K562 (cell line): ENCODE measurements at regions not wholly inside any gene's neighbourhood (a gene's known extent, or its start where the extent isn't known, plus 50 kb on each side); places are given as distances from the start of the nearest gene placed in this dataset.
A peak's percentile ranks its signal among the peaks of the same experiment; 100 is the strongest.

Experiments used
- ARID1B ChIP-seq: fragments of 450-650 bp; IDR thresholded peaks from 2 replicates; pipeline ENCODE4 v1.6.1; 2016; ENCODE audit warnings: antibody characterized with exemption, mild to moderate bottlenecking, inconsistent platforms
- CBX2 ChIP-seq: fragments of 200-600 bp; sonication (generic); IDR thresholded peaks from one replicate; pipeline ENCODE4 v1.6.1; 2012; ENCODE audit warnings: mild to moderate bottlenecking, low read length, inconsistent platforms; ENCODE audit not compliant: insufficient read depth, poor library complexity, severe bottlenecking
- GATA2 ChIP-seq: sonication (generic); formaldehyde crosslinking; IDR thresholded peaks from 2 replicates; pipeline ENCODE4 v1.4.0; 2020; ENCODE audit warnings: mild to moderate bottlenecking, missing genetic modification reagents
- HEY1 ChIP-seq: fragments of 250-450 bp; sonication (Bioruptor Pico); IDR thresholded peaks from 2 replicates; pipeline ENCODE4 v1.5.0; 2020; ENCODE audit warnings: mild to moderate bottlenecking, moderate library complexity, borderline replicate concordance
- KLF13 ChIP-seq: fragments of 450-650 bp; IDR thresholded peaks from 2 replicates; pipeline ENCODE4 v1.6.1; 2016; ENCODE audit warnings: missing genetic modification characterization, low read depth, mild to moderate bottlenecking, missing compliant biosample characterization, moderate library complexity, borderline replicate concordance
- KLF6 ChIP-seq: fragments of 250-450 bp; sonication (Bioruptor Pico); IDR thresholded peaks from 2 replicates; pipeline ENCODE4 v1.4.0; 2020; ENCODE audit warnings: mild to moderate bottlenecking, moderate library complexity, borderline replicate concordance
- MED1 ChIP-seq: sonication (generic); formaldehyde crosslinking; IDR thresholded peaks from 2 replicates; pipeline ENCODE4 v1.8.1; 2023; ENCODE audit warnings: missing genetic modification reagents, borderline replicate concordance
- MTA3 ChIP-seq: fragments of 450-650 bp; formaldehyde crosslinking; IDR thresholded peaks from 2 replicates; pipeline ENCODE4 v1.6.1; 2017; ENCODE audit warnings: mild to moderate bottlenecking, borderline replicate concordance
- MXI1 ChIP-seq: IDR thresholded peaks from 2 replicates; pipeline ENCODE4 v1.6.1; 2011; ENCODE audit warnings: low read depth, mild to moderate bottlenecking, improper control_type of control experiment, low read length
- PTRF ChIP-seq: fragments of 450-650 bp; IDR thresholded peaks from 2 replicates; pipeline ENCODE4 v1.6.1; 2016; ENCODE audit warnings: mild to moderate bottlenecking, missing genetic modification characterization, missing compliant biosample characterization
- PTTG1 ChIP-seq: fragments of 450-650 bp; IDR thresholded peaks from 2 replicates; pipeline ENCODE4 v1.6.1; 2016; ENCODE audit warnings: low read depth, mild to moderate bottlenecking, missing genetic modification characterization, missing compliant biosample characterization
- RAD21 ChIP-seq, 2 experiments: fragments of 250-450 bp in 1 of 2; fragments of 450-650 bp in 1 of 2; sonication (Bioruptor Pico) in 1 of 2; formaldehyde crosslinking in 1 of 2; IDR thresholded peaks in 1 of 2; conservative IDR thresholded peaks in 1 of 2; 2 replicates each; pipeline versions ENCODE4 v1.4.0 to v1.8.0; 2020 to 2022; ENCODE audit warnings: mild to moderate bottlenecking in 2 of 2, moderate library complexity in 1 of 2
- RHOXF2B ChIP-seq: fragments of 250-450 bp; sonication (Bioruptor Pico); conservative IDR thresholded peaks from 2 replicates; pipeline ENCODE4 v1.5.1; 2021
- SMARCA5 ChIP-seq: fragments of 450-650 bp; IDR thresholded peaks from 2 replicates; pipeline ENCODE4 v1.6.1; 2016
- TAF1 ChIP-seq: IDR thresholded peaks from 2 replicates; pipeline ENCODE4 v1.6.1; 2011; ENCODE audit warnings: mild to moderate bottlenecking, low read length, moderate library complexity; ENCODE audit not compliant: insufficient read depth, control insufficient read depth, severe bottlenecking; ENCODE audit errors: extremely low read depth
- THRA ChIP-seq: fragments of 450-650 bp; IDR thresholded peaks from 2 replicates; pipeline ENCODE4 v1.6.1; 2017; ENCODE audit warnings: mild to moderate bottlenecking, moderate library complexity
- ZNF431 ChIP-seq: sonication (generic); formaldehyde crosslinking; IDR thresholded peaks from 2 replicates; pipeline ENCODE4 v1.8.0; 2022; ENCODE audit warnings: mild to moderate bottlenecking, missing genetic modification reagents
- TF ChIP-seq, protein P1 (sequence below): sonication (generic); formaldehyde crosslinking; IDR thresholded peaks from 2 replicates; pipeline ENCODE4 v1.8.0; 2022; ENCODE audit warnings: mild to moderate bottlenecking, missing genetic modification reagents
- TF ChIP-seq, protein P2 (sequence below): sonication (generic); formaldehyde crosslinking; IDR thresholded peaks from 2 replicates; pipeline ENCODE4 v1.8.1; 2023; ENCODE audit warnings: mild to moderate bottlenecking, missing genetic modification reagents
- TF ChIP-seq, protein P3 (sequence below): fragments of 450-650 bp; formaldehyde crosslinking; IDR thresholded peaks from 2 replicates; pipeline ENCODE4 v1.4.0; 2022; ENCODE audit warnings: missing genetic modification characterization

DNA sequence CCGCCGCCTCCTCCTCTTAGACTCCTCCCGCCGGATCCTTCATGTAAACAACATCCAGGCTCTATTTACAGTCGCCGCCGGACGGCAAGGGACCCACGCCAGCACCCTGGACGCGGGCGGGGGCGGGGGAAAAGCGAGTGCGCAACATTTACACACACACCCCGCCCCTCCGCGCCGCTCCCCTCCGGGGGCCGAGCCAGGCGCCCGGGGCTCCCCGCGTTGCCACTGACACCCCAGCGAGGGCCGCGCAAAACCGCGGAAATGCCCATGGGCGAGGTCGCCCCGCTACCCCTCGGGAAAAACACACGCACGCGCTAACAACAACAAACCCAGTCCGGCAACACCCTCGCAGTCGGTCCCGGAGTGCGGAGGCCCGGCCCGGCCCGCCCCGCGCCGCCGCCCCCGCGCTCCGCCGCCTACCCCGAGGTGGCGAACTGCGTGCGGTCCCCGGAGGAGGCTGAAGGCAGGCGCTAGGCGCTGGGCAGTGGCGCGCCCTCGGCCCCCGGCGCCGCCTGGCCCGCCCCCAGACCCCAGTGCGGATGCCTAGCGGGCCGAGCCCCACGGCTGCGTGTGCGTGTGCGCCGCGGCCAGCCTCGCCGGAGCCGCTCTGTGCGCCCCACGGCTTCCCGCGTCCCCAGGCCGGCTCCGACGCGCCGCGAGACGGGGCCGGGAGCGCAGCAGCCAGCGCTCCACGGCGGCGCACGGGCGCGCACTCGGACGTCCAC lies 81.1 kb upstream of the AK4 start (continued):
- TF ChIP-seq, protein P1, sequence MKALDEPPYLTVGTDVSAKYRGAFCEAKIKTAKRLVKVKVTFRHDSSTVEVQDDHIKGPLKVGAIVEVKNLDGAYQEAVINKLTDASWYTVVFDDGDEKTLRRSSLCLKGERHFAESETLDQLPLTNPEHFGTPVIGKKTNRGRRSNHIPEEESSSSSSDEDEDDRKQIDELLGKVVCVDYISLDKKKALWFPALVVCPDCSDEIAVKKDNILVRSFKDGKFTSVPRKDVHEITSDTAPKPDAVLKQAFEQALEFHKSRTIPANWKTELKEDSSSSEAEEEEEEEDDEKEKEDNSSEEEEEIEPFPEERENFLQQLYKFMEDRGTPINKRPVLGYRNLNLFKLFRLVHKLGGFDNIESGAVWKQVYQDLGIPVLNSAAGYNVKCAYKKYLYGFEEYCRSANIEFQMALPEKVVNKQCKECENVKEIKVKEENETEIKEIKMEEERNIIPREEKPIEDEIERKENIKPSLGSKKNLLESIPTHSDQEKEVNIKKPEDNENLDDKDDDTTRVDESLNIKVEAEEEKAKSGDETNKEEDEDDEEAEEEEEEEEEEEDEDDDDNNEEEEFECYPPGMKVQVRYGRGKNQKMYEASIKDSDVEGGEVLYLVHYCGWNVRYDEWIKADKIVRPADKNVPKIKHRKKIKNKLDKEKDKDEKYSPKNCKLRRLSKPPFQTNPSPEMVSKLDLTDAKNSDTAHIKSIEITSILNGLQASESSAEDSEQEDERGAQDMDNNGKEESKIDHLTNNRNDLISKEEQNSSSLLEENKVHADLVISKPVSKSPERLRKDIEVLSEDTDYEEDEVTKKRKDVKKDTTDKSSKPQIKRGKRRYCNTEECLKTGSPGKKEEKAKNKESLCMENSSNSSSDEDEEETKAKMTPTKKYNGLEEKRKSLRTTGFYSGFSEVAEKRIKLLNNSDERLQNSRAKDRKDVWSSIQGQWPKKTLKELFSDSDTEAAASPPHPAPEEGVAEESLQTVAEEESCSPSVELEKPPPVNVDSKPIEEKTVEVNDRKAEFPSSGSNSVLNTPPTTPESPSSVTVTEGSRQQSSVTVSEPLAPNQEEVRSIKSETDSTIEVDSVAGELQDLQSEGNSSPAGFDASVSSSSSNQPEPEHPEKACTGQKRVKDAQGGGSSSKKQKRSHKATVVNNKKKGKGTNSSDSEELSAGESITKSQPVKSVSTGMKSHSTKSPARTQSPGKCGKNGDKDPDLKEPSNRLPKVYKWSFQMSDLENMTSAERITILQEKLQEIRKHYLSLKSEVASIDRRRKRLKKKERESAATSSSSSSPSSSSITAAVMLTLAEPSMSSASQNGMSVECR (CRISPR knock-in tag) = peak; percentile 13; the same call in 1 of the 2 replicates
- TF ChIP-seq, protein P2, sequence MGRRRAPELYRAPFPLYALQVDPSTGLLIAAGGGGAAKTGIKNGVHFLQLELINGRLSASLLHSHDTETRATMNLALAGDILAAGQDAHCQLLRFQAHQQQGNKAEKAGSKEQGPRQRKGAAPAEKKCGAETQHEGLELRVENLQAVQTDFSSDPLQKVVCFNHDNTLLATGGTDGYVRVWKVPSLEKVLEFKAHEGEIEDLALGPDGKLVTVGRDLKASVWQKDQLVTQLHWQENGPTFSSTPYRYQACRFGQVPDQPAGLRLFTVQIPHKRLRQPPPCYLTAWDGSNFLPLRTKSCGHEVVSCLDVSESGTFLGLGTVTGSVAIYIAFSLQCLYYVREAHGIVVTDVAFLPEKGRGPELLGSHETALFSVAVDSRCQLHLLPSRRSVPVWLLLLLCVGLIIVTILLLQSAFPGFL (CRISPR knock-in tag) = no peak
- TF ChIP-seq RAD21 (CRISPR knock-in tag; conservative IDR thresholded peaks at IDR 0.05 in 1 of 2, IDR thresholded peaks at IDR 0.05 in 1 of 2) (no peak), KLF6 (CRISPR knock-in tag) (no peak), MXI1 (no peak), MED1 (no peak), ARID1B (peak; percentile 37; the same call in 1 of the 2 replicates), TAF1 (peak; percentile 40), PTTG1 (tag) (no peak), KLF13 (tag) (0 out of 2 replicates have a peak, but pooled peaks have one; percentile 17), HEY1 (no peak), MTA3 (0 out of 2 replicates have a peak, but pooled peaks have one; percentile 71), ZNF431 (no peak), CBX2 (no peak), GATA2 (CRISPR knock-in tag) (no peak), PTRF (tag) (no peak), SMARCA5 (no peak), RHOXF2B (CRISPR knock-in tag) (no peak), THRA (no peak)
- TF ChIP-seq, protein P3, sequence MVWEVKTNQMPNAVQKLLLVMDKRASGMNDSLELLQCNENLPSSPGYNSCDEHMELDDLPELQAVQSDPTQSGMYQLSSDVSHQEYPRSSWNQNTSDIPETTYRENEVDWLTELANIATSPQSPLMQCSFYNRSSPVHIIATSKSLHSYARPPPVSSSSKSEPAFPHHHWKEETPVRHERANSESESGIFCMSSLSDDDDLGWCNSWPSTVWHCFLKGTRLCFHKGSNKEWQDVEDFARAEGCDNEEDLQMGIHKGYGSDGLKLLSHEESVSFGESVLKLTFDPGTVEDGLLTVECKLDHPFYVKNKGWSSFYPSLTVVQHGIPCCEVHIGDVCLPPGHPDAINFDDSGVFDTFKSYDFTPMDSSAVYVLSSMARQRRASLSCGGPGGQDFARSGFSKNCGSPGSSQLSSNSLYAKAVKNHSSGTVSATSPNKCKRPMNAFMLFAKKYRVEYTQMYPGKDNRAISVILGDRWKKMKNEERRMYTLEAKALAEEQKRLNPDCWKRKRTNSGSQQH = no peak
